ENCODE measurements at regions not wholly inside any gene's neighbourhood (a gene's known extent, or its start where the extent isn't known, plus 50 kb on each side); places are given as distances from the start of the nearest gene placed in this dataset.

DNA sequence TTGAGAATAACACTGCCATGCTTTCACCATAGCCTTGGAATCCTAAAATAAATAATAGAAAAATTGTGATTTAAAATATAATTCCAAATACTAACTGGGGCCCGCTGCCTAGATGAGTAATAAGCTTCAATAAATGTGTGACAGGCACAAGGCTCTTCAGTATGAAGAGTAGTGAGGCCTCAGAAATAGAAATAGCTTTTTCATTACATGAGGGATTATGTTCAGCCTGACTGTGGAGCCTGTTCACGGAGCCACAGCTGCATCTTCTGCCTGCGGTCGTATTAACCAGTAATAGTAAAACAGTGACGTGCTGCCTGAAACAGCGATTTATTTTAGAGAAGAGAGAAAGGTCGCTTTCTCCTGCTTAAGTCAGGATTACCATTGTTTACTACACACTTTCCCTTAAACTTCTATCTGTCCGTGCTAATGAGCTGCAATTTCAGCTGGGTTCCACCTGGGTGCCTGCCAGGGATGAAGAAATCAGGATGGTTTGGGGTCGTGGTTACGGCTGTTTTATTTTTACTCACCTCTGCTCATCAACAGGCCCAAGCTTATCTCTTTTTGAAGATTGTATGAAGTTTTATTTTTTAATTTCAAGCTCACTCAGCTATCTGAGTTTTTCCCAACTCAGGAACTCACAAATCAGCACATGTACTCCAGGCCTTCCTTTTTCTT lies 284.9 kb upstream of the WWC1 start:
- no peak for DNase-seq

DNA sequence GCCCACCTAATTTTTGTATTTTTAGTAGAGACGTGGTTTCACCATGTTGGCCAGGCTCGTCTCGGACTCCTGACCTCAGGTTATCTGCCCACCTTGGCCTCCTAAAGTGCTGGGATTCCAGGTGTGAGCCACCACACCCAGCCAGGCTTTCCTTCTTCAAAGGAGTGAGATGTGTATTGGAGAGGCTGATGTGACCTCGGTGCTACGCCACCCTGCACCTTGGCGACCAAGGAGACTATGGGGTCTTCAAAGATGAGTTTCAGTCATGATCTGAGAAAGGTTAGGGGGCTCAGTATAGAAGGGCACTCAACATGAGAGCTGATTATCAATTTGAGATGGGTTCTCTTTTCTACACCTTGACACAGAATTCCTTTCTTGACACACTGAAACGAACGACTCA lies 284.2 kb upstream of the WWC1 start:
- DNase-seq, result no peak

DNA sequence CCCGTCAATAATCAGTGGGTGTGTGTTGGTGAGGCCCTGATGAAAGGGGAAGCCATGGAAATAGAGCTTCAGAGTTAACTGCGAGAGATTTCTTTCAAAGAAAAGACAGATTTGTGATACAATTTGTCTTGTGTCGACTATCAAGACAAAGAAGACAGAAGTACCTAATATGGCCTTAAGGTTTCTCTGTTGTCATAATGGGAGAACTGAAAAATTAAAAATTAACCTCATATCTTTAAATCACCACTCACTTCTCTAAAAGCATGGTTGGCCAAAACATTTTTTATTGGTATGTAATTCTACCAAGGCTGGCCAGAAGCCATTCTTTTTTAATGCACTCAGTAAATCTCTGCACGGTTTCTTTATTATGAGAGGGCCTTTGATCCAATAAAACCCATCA lies 282.9 kb upstream of the WWC1 start:
- no peak for DNase-seq

DNA sequence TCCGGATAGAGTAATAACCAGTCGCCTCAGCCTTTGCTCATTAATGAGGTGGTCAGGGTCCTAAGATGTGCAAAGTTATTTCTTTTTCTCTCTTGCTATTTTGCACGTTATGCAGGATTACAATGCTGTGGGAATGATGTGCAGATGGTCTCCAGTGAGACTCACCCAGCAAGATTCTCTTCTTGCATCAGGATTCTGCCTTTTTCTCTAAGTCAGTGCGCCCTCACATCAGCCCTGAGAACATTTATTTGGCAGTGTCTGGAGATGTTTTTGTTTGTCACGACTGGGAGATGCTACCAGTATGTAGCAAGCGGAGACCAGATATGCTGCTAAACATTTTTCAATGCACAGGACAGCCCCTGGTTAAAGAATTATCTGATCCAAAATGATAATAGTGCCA lies 280.3 kb upstream of the WWC1 start:
- no peak for DNase-seq

DNA sequence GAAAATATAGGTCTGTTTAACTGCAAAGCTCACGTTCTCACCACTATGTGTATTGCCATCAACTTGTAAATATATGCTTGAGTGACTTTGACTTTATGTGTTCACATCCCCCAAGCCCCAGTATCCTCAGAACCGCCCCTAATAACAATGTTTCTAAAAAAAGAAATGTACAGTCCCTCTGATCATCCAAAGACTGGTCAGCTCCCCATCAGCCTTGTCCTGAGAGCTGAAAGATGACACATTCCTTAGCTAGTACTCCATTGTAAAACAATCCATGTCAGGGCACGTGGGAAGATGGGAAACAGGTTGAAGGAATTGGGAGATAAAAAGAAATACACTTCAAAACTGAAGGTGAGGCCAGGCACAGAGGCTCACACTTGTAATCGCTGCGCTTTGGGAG lies 279.4 kb upstream of the WWC1 start:
- DNase-seq, result no peak

DNA sequence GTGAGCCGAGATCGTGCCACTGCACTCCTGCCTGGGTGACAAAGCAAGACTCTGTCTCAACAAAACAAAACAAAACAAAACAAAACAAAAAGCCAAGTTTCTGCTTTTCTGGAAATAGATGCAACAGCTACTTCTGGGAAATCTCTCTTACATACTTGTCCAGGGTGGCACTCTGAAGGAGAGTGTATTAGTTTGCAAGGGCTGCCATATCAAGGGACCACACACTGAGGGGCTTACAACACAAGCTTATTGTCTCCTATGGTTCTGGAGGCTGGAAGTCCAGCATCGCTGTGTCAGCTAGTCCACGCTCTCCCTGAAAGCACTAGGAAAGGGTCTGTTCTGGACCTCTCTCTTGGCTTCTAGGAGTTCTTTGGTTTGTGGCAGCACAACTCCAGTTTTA lies 277.9 kb upstream of the WWC1 start:
- DNase-seq, result no peak

DNA sequence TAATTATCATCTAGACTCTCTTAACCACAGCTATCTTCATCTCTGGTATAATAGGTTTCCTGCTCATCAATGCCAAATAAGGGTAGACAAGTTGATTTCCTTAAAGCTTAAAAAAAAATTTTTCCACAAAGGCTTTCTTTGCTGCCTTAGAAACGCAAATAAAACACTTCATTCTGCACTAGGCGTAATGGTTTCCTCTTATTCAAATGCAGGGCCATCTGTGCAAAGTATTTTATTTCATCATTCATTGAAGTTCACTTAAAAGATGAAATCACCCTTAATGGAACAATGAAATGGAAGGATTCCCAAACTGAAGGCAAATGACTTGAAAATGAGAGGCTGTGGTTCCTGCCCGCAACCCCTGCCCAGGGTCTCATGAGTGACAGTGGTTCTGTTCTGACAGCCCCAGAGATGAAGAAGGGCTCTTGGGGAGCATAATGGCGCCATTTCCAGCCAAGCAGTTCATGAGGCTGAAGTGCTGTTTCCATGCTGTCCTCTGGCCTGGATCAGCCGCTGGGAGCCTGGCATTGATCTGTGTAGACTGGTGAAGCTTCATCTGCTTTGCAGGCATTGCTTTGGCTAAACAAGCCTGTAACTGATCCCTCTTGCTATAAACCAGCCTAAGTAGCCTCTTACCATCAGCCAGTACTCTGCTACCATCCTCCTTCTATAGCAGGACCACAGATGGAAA lies 276.9 kb upstream of the WWC1 start:
- no peak for DNase-seq

DNA sequence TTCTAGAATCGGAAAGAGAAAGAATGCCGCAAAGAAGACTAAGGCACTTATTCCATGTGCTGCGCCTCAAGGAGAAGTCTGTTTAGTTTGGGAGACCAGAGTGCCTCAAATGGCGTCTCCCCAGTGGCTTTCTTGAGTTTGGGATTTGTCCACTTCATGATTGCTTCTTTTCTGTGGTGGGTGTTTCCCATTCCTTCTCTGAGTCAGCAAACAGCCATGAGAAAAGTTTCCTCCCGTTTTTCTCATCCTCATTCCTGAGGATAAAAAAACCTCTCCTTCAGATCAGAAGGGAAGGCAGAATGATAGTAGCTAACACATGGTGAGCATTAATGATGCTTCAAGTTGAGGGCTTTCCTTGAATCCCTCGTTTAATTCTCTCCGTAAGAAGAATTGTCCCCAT lies 275.9 kb upstream of the WWC1 start:
- no peak for DNase-seq

DNA sequence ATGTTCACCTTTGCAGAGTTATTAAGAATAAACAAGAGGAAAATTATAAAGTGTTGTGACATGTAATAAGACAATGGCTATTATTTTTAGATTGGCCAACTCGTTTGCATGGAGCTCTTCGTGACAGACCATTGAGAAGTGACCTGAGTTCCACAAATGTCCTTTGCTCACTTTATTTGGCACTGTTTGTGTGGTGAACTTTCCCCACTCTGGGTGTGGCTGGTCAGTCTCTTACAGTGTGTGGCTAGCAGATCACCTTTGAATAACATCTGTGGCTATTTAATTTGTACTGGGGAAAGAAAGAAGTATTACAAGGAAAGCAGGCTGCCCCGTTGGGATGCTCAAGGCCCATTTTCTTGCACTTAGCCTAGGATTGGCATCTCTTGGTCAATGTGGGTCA lies 274.1 kb upstream of the WWC1 start:
- no peak for DNase-seq

DNA sequence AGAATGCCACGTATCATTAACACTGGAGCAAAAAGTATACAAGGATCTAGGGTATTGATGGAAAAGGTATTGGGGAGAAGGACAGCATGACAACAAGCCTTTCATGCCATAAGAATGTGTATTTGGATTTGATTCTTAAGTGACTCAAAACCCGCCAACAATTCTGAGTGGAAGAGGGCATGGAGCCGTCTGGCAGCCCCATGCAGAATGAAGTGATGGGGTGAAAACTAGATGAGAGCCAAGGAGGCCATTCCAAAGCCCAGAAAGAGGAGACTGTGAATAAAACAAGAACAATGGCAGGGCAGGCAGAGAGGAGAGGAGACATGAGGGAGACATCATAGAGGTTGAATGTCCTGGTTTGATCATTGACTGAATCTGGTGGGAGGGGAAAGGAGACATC lies 272.3 kb upstream of the WWC1 start:
- DNase-seq, result no peak

DNA sequence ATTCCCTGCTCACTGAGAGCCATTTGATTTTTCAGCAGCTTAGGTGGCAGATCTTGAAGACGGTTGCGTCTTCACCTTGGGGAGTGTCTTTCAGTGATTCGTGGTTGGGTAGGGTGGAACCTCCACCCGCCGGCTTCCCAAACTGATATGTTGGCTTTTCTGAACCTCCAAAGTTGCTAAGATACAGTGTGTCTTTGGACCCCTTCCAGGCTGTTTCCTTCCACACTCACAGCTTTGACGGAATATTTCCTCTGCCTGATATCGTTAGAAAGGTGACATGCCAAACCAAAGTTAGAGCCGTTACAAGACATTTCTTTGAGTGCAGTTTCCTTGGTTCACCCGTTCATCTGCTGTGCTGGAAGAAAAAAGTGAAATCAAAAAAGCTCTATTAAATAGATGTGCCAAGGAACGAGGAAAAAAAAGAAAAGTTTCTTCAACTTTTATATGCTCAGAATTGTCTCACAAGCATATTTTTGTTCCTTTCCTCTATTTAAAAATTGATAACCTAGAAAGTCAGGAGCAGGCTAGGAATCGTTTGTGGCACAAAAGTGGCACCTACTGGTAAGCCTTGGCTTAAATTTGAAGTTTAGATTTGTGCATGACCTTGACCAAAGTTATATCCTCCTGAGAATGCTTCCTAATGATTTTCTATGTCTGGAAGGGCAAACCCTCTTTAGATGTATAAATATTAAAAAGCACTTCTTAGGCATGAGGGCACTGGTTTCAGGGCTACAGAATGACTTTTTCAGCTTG lies 270.7 kb upstream of the WWC1 start:
- no peak for DNase-seq

DNA sequence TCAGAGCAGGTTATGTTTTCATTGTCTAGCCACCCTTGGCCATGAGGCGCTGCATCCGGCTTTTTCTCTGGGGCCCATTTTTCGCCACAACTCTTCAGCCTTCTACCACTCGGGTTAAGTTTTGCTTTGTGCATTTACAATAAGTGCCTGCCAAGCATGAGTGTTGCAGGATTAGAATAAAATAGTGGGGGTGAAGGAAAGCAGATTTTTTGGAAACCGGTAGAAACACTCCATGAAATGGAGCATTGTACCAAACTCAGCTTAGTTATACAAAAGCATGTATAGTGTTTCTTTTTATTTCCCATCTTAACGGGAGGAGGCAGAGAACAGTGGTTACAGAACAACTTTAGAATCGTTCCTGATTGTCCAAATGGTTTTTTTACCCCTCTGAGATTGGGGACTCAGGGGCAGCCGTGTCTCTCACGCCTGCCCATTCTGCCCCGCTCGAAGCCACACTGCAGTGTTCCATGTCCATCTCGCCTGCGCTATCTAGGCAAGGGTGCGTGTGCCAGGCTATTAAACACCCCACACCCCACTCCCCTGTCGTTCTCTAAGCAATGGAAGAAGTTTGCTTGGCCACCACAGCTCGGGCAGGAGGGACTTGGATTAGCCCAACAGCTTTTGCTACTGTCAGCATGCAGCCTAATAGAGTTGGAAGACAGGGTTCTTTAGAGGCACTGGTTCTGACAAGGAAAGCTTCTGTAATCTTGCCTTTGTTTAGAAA lies 268.8 kb upstream of the WWC1 start:
- no peak for DNase-seq

DNA sequence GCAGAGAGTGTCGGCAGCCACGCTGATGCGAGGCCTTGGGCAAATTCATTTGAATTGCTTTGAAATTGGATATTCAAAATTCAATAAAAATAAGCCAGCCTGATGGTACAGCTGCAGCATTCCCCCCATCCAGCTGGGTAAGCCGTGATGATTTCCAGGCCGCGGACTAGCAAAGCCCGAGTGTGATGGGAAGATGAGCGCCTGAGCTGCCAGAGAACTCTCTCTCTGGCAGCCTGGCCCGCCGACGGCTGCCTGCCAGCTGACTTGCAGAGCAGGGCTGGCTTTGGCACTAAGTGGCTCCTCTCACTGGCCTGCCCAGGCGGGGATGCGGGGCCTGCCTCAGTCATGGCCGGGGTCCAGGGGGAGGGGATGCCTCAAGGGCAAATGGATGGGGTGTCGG lies 268.3 kb upstream of the WWC1 start:
- no peak for DNase-seq

DNA sequence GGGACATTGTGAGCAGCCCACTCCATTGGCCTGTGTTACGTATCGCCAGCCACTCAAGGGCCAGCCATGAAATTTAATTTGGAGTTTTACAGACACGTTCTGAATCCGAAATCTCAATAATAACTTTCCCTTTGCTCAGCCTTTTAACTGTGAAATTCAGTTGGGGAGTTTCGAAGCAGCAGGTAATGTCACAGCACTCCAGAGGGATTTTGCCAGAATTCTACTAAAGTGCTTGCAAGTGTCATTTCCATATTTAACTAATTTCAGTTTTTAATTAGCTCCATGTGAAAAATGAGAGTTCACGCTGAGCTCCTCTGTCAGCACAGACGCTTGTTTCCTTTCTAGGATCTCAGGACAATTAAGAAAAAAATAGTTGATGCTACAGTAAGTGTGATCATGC lies 267.1 kb upstream of the WWC1 start:
- no peak for DNase-seq

DNA sequence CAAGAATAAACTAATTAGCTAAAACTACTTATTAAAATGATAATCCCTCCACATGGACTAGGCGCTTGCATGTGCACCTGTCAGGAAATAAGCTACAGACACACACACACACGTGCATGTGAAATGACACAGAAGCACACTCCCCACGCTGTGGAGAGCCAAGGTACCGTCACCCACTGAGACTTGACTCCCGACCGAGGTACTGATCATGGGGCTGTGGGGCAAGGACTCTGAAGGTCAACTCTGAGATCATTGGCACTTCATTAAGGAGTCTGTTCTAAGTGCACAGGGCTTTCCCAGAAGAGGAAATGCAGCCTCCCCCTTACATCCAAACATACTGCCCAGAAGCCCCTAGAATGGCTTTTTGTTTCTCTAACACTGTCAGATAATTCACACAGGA lies 264.4 kb upstream of the WWC1 start:
- no peak for DNase-seq

DNA sequence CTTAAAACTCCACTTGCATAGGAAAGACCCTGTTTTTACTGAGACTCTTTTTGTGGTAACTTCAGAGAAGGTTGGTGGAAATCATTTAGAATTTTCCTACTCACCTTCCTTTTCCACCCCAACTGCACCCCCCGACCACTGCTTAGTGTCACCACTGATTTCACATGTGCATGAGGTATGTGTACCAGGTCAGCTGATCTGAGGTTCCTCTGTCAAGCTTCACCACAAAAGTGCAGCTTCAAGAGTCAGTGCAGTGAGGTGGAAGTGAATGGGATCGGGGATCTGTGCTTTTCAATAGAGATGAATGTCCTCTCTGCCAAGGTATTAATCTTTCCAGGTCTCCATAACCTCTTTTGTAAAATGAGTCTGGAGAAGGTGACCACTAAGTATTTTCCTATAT lies 260.5 kb upstream of the WWC1 start:
- DNase-seq, result no peak

DNA sequence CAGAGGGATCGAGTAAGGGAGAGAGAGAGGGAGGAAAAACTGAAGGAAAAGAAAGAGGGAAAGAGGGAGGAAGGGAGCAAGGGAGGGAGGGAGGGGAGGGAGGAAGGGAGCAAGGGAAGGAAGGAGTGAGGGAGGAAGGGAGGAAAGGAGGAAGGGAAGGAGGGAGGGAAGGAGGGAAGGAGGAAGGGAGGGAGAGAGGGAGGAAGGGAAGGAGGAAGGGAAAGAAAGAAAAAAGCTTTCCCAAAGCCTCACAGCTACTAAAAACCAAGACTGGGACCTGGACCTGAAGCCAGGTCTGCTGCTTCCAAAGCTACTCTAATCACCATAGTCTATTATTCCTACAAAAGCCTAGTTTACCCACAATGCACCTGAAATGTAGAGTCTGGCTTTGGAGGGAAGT lies 259.8 kb upstream of the WWC1 start:
- no peak for DNase-seq

DNA sequence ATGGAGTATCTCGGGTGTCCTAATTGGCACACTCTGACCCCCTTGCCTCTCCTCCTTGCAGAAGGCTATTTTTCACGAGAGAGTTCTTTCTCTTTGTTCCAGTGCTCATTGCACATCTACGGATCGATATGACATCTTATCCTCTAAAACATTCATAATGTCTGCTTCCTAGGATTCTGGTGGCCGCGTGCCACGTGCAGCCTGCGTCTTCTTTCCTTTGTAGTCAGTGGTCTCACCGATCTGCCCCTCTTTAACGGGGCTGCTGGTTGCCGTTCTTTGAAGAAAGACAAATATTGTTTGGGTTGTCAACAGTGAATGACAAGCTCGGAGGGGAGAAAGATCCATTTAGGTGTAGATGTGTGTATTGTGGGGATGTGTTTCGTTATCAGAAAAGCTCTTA lies 252.4 kb upstream of the WWC1 start:
- DNase-seq, result no peak

DNA sequence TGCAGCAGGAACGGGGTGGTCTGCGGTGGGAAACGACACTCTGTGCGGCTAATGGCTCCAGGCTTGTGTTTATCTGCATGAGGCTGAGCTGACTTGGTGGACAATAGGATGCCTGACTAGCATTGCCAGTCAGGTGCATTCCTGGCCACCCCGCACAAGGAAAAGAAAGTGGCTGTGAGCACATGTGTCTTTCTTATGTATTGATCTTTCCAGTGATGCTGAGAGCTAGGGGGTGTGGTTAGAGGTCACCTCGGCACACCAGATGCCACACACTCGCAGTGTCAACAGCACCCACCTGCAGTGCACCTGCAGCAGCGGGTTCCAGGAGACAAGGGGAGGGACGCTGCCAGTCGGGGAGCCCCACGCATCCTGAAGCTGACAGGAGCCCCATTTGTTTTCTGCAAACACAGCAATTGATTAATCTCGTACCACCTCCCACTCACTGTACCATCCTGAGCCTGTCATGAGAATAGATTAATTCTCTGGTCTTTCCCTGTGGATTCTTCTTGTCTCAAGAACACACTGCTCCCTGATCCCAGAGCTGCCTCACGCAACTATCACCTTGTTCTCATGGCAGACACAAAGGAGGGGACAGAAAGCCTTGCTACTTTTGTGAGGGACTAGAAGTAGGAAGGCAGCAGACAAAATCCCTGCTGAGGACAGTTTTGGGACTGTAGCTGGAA lies 251.7 kb upstream of the WWC1 start:
- DNase-seq, result no peak

DNA sequence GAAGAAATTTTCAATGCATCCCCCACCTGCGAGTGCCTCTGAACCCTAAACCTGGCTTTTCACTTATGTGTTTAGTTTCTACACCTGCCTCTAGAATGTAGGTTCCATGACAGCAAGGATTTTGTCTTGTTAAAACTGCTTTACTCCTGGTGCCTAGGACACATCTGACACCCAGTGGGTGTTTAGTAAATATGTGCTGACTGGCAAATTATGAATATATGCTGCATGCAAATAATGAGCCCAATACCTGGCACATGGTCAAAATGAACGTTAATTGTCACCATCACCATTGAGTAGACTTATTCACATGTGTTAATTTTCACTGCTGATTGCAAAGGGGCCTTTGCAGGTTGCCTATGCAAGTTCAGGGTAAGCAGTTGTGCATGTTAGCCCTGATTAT lies 249.9 kb upstream of the WWC1 start:
- no peak for DNase-seq

DNA sequence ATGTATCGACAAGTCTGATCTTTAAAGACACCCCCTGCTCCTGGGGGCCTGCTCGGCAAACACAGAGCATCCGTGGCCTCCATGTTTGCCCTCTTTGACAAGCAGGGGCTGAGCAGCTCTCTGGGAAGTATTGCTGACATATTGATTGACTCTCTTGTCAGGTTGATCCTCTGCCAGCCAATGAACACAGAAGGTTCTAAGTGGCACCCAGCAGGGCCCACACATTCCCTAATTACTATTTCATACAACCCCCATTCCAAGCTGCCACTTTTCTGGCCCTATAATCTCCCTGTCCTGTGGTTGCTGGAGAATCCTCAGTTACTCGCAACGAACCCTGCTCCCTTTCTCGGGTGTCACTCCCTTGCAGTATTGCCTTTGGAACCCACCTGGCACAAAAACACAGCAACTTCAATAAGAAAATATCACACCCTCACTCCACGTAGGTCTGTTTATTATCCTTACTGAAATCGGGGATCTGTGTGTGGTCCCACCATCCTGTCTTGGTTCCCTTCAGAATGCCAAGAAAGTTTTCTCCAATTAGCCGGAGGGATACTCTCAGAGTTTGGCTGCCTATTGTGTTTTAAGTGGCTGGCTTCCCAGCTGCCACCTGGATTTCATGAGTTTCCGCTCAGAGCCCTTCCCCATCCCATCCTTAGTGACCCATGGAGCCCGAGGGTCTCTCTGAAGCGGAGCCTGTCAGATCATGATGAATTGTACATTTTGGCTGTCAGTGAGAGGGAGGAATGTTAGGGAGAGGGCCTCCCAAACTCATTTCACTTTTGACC lies 249.0 kb upstream of the WWC1 start:
- DNase-seq, result no peak

DNA sequence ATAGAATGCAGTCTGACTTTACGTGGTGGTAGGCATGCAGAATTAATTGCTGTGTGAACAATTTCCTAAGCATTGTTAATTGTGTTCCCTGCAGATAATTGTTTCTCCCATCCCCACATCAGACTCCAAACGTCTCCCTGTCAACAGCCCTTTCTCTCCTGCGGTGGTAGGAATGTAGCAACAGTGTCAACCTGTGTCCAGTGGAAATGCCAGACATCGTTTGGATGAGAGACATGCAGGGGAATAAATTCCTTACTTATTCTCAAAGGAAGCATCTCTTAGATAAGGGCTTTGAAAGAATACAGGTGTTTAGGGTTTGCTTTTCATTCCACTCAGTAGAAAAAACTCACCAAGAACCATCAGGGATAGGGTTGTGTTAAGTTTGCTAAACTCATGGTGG lies 245.3 kb upstream of the WWC1 start:
- no peak for DNase-seq

All from activated CD8-positive, alpha-beta memory T cell treated with anti-CD3 and anti-CD28 coated beads, Interleukin-2, amount 50 U/mL, for 4 hours (primary cell).